COLO829 (cell line): ENCODE measurements at regions not wholly inside any gene's neighbourhood (a gene's known extent, or its start where the extent isn't known, plus 50 kb on each side); places are given as distances from the start of the nearest gene placed in this dataset.
"Not testable (repeated sequence)": the region's sequence is repeated elsewhere in the genome, so short reads cannot be mapped to it uniquely, and the experiment has no call there.

ENCODE experiments used
- DNase-seq: peaks from one replicate; pipeline ENCODE4 v3.0.0; 2012; ENCODE audit warnings: low spot score

GRCh38 chr18:67864677-67865340 is 348.3 kb upstream of the DSEL start:
- no peak for DNase-seq

DNA sequence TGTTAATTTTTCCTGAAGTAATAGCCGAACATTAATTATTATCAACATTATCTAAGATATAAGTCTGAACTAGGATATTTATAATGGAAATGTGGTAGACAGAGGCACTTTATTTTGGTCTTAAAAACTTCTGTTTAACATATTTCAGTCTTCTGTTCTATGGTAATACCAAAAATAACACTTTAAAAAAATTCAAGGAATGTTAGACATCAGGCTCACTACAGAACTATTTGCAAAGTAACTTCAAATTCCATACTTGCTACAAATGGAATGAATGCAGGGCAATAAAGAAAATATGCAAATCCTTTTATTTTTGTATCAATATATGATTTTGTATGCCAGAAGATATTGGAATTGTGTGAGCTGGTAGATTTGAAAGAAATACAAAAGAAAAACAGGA is 345.5 kb upstream of the DSEL start:
- no peak for DNase-seq

- no peak for DNase-seq
These were observed 337.8 kb upstream of the DSEL start for GRCh38 chr18:67854340-67854739.

DNA sequence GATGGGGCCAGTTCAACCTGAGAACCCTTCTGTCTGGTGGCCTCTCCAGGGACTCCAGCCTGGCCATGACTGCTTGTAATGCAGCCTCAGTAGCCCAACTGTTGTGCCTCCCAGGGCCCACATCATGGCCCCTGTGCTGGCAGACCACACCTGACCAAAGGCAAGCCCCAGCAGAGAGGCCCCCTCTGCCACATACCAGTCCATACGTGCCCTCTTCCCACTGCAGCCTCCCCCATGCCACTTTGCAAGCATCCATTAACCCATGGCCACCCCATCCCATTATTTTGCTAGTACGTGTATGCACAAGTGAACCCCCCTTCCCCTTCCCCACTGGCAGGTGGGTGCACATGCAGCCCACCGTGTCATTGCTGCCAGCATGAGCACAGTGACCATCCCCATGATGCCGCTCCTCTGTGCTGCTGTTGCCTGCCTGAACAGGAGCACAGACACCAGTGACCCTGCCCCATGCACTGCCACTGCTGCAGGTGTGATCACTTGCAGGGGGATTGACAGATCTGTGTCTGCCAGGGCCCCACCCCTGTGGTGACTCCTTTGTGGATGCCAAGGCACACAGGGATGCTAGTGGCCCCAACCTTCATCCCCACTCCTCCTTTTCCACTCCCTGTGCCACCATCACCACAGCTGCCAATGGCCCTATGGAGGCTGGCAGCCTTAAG is 330.0 kb upstream of the DSEL start:
- DNase-seq: no peak

- no peak for DNase-seq
These were observed 328.5 kb upstream of the DSEL start for GRCh38 chr18:67845035-67845434.

- no peak for DNase-seq
These were observed 323.9 kb upstream of the DSEL start for GRCh38 chr18:67840379-67840778.

- no peak for DNase-seq
These were observed 301.9 kb upstream of the DSEL start for GRCh38 chr18:67818432-67818831.

- no peak for DNase-seq
These were observed 298.8 kb upstream of the DSEL start for GRCh38 chr18:67815280-67815679.

DNA sequence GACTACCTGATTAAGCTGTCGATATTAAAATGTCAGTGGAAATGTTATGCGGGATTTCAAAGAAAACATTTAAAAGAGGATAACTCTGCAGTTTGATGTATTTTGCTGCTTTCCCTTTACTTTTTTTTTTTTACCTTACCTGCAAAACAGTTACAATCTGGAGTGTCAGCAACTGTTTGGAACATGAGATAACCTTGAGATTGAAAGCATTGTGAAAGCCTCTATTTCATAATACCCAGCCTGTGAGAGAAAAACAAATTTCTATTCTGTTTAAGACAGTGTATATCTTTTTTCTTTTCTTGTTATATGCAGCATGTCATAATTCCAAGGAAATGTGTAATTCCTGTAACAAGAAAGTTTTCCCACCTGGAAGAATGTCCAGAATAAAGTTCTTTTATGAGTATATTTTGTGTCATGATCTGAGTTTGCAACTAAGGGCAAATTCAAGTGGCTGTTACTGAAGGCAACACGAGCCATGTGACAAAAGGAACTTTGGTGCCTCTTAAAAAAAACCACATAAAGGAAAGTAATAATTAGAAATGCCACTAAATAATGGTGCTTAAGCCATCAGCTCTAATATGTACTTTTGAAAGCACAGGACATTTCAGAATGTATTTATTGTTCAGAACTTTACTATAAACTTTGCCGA is 297.0 kb upstream of the DSEL start:
- DNase-seq: no peak

DNA sequence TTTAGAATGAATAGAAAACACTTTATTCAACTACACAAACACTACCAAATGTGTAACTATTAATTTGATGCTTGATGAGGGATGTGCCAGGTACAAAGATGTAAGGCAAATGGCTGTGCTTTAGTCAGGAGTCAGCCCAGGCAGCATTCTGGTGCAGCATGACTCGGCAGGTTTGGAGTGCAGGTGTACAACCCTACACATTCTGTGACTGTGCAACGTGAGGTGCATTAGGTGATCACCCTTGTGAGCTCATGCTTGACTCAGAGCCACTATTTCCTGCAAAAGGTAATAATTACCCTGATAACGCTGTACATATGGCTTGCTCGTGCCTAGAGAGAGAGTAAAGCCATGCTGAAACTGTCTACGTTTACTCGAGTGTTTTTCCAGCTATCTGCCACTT is 288.7 kb upstream of the DSEL start:
- no peak for DNase-seq

GRCh38 chr18:67794521-67794920 is 278.0 kb upstream of the DSEL start:
- DNase-seq: no peak

- DNase-seq: no peak
These were observed 274.0 kb upstream of the DSEL start for GRCh38 chr18:67790527-67790926.

- DNase-seq: no peak
These were observed 272.6 kb upstream of the DSEL start for GRCh38 chr18:67789165-67789545.

- DNase-seq: no peak
These were observed 272.0 kb upstream of the DSEL start for GRCh38 chr18:67788310-67789164.

DNA sequence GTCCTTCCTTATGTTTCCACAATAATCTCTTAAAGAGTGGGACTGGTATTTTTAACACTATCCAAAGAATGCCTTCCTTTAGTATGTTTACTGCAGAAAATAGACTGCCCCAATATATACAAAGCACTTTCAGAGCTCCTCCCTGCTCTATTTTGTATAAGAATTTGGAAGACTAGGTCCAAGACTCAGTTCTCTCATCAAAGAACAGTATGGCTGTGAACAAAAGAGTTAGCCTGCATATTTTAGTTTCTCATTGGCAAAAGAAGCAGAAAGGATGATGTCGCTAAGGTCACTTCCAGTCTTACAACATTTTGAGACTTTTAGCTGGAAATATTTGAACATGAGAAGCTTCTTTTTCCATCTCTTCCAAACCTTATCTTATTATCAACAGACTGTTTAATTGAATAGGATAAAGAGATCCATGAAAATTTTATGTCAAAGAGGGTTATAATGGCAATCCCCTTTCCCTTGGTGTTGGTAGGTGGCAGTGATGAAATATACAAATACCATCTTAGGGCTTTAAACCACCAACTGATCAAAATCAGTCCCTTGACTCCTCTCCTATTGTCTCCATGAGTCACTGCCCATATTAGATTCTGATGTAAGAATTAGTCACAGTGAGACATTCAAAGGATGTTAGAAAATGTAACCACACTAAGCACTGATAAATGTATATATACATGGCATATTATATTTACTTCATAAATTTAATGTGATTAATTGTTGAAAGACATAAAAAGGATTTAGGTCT is 266.9 kb upstream of the DSEL start:
- DNase-seq: no peak

DNA sequence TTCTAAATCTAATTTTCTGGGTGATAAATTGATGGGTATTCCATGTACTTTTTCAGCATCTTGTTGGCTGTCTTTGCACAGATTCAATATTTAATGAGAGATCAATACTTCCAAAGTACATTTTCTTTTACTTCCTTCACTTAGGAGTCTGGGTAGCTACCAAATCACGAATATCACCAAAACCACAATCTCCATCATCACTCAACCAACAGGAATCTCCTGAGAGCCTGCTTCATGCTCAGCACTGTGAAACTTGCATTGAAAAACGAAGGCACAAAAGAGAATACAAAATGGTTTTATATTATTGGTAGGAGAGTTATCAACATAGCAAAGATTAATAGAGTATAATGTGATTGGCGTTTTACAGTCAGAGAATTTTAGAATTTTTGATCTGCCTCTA is 261.5 kb upstream of the DSEL start:
- DNase-seq: no peak

DNA sequence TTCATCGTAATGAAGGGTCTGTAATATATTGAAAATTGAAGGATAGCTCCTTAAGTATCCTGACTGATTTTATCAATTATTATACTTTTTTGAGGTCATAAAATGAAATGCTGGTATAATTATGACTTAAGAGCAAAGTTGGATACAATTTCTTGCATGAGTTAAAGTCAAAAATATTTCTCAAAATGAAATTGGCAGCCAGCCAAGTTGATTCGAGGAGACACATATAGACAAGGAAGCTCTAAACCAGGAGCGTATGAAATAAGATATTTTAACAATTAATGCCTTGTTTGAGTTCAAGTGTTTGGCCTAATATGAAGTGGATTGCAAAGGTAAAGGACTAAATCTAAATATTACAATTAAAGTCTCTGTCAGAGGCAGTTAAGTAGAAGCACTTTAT is 260.4 kb upstream of the DSEL start:
- DNase-seq: no peak

DNA sequence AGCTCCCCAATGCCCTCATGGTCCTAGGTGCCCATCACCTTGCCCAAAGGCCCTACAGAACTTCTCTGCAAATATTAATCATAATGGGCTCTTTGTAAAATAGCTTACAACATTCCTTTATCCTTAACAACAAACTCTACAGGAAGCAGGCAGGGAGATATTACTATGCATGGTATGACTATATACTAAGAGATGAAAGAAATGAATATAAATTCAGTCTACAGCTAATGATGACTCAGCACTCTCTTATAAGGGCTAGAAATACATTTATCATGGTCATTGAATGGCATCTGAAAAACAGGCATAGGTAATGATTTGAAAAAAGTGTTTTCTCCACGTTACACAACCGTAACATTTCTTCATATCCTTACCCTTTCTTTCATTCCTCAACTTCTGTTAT is 254.8 kb upstream of the DSEL start:
- no peak for DNase-seq

GRCh38 chr18:67770520-67770919 is 254.0 kb upstream of the DSEL start:
- no peak for DNase-seq

DNA sequence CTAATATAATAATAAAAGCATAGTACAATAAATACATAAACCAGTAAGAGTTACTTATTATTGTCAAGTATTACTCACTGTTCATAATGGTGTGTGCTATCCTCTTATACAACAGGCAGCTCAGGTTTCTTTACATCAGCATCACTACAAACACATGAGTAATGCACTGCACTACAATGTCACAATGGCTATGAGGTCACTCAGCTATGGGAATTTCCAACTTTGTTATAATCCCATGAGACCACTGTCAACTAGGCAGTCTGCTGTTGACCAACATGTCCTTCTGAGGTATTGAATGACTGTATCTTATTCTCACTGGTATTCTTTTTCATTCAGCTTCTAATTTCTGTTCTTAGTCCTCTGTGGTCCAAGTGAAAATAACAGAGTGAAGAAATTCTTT is 250.4 kb upstream of the DSEL start:
- no peak for DNase-seq

- DNase-seq: not testable (repeated sequence)
These were observed 235.7 kb upstream of the DSEL start for GRCh38 chr18:67752211-67752610.

- no peak for DNase-seq
These were observed 226.4 kb upstream of the DSEL start for GRCh38 chr18:67742954-67743353.
